NCI-H128 (cell line): ENCODE measurements at regions not wholly inside any gene's neighbourhood (a gene's known extent, or its start where the extent isn't known, plus 50 kb on each side); places are given as distances from the start of the nearest gene placed in this dataset.

Source experiments
- DNase-seq: peaks from one replicate; lab custom pipeline; 2025; ENCODE audit not compliant: unreplicated experiment; lab: John Stamatoyannopoulos, UW

GRCh38 chr12:31868965-31869364 lies 90.2 kb upstream of the RESF1 start:
- DNase-seq: no peak

GRCh38 chr12:31867292-31867691 lies 91.9 kb upstream of the RESF1 start:
- DNase-seq: no peak

- DNase-seq: no peak
Measured at GRCh38 chr12:31866523-31866922, 92.7 kb upstream of the RESF1 start.

GRCh38 chr12:31865023-31865422 lies 94.2 kb upstream of the RESF1 start:
- DNase-seq: no peak

- no peak for DNase-seq
Measured at GRCh38 chr12:31861360-31861759, 97.9 kb upstream of the RESF1 start.

- no peak for DNase-seq
Measured at GRCh38 chr12:31860401-31860800, 98.8 kb upstream of the RESF1 start.

GRCh38 chr12:31859232-31859977 lies 99.8 kb upstream of the RESF1 start:
- DNase-seq: no peak

GRCh38 chr12:31855427-31855826 lies 103.8 kb upstream of the RESF1 start:
- DNase-seq: no peak

- DNase-seq: no peak
Measured at GRCh38 chr12:31853977-31854376, 105.2 kb upstream of the RESF1 start.

GRCh38 chr12:31853520-31853919 lies 105.7 kb upstream of the RESF1 start:
- no peak for DNase-seq

- DNase-seq: no peak
Measured at GRCh38 chr12:31850268-31850667, 108.9 kb upstream of the RESF1 start.

GRCh38 chr12:31849090-31849687 lies 110.0 kb upstream of the RESF1 start:
- DNase-seq: no peak

GRCh38 chr12:31846405-31846804 lies 112.8 kb upstream of the RESF1 start:
- DNase-seq: no peak

GRCh38 chr12:31845613-31846322 lies 113.4 kb upstream of the RESF1 start:
- DNase-seq: no peak

GRCh38 chr12:31843398-31844095 lies 114.7 kb upstream of the AMN1 start:
- no peak for DNase-seq

GRCh38 chr12:31837913-31838312 lies 109.1 kb upstream of the AMN1 start:
- no peak for DNase-seq

GRCh38 chr12:31835276-31835882 lies 106.6 kb upstream of the AMN1 start:
- DNase-seq: no peak

- DNase-seq: no peak
Measured at GRCh38 chr12:31834150-31834549, 105.3 kb upstream of the AMN1 start.

- no peak for DNase-seq
Measured at GRCh38 chr12:31832740-31833729, 104.2 kb upstream of the AMN1 start.

GRCh38 chr12:31828071-31828470 lies 99.2 kb upstream of the AMN1 start:
- no peak for DNase-seq
